ENCODE measurements at regions not wholly inside any gene's neighbourhood (a gene's known extent, or its start where the extent isn't known, plus 50 kb on each side); places are given as distances from the start of the nearest gene placed in this dataset.

- DNase-seq (ENCODE audit: low read depth, low spot score) = no peak
- no peak overlapping the region for H3K4me3 ChIP-seq (ENCODE audit: low read depth, low read length)
- CTCF ChIA-PET = no interaction called here
- TF ChIP-seq CTCF (IDR thresholded peaks at IDR 0.05; ENCODE audit: insufficient read depth, low read length, missing control alignments) = no peak
- POLR2A ChIA-PET = no interaction called here
These were observed 50.9 kb upstream of the CXCL14 start for GRCh38 chr5:135629666-135630065.

GRCh38 chr5:135628771-135629563 lies 50.2 kb upstream of the CXCL14 start:
- no peak overlapping the region for H3K4me3 ChIP-seq (ENCODE audit: low read depth, low read length)
- no peak for DNase-seq (ENCODE audit: low read depth, low spot score)
- CTCF ChIA-PET = no interaction called here
- POLR2A ChIA-PET = no interaction called here
- no peak for TF ChIP-seq CTCF (IDR thresholded peaks at IDR 0.05; ENCODE audit: insufficient read depth, low read length, missing control alignments)
